CD14-positive monocyte (primary cell): ENCODE measurements at regions not wholly inside any gene's neighbourhood (a gene's known extent, or its start where the extent isn't known, plus 50 kb on each side); places are given as distances from the start of the nearest gene placed in this dataset.

Experiments
- DNase-seq, 3 donors: peaks; one replicate each; pipeline ENCODE4 v3.0.0-alpha.2; 2011 to 2022
- H2AFZ ChIP-seq: 2 replicates; pipeline ENCODE4 v1.6.0; 2012; ENCODE audit warnings: mild to moderate bottlenecking, low read depth, low read length, inconsistent platforms; ENCODE audit not compliant: insufficient read depth, poor library complexity, severe bottlenecking
- H3K27ac ChIP-seq, 2 donors: 1 replicate in 1 of 2; 2 replicates in 1 of 2; pipeline ENCODE4 v1.5.1; 2012 to 2013; ENCODE audit warnings: low read length in 2 of 2, control low read depth in 1 of 2, inconsistent platforms in 1 of 2, low read depth in 1 of 2, mild to moderate bottlenecking in 1 of 2
- H3K27me3 ChIP-seq, 2 donors: one replicate each; pipeline versions ENCODE4 v1.6.0 to v1.6.1; 2011 to 2013; ENCODE audit warnings: low read length in 2 of 2; ENCODE audit not compliant: control insufficient read depth in 2 of 2, insufficient read depth in 2 of 2
- H3K36me3 ChIP-seq, 2 donors: replicated peaks in 1 of 2; 1 replicate in 1 of 2; 2 replicates in 1 of 2; pipeline versions ENCODE4 v1.5.1 to v1.6.1; 2012 to 2013; ENCODE audit warnings: low read length in 2 of 2, control low read depth in 1 of 2, inconsistent platforms in 1 of 2, mild to moderate bottlenecking in 1 of 2; ENCODE audit not compliant: insufficient read depth in 2 of 2, control insufficient read depth in 1 of 2
- H3K4me1 ChIP-seq, 2 donors: 1 replicate in 1 of 2; 2 replicates in 1 of 2; pipeline versions ENCODE4 v1.5.1 to v1.6.1; 2012 to 2013; ENCODE audit warnings: low read length in 2 of 2, control low read depth in 1 of 2, inconsistent platforms in 1 of 2, mild to moderate bottlenecking in 1 of 2, moderate library complexity in 1 of 2; ENCODE audit not compliant: insufficient read depth in 2 of 2, control insufficient read depth in 1 of 2
- H3K4me2 ChIP-seq: replicated peaks from 2 replicates; pipeline ENCODE3; 2012; ENCODE audit warnings: low read length, moderate library complexity, mild to moderate bottlenecking; ENCODE audit not compliant: poor library complexity, severe bottlenecking; ENCODE audit errors: extremely low read depth
- H3K4me3 ChIP-seq, 3 experiments: fragments of 200-600 bp in 1 of 3; sonication (generic) in 1 of 3; replicated peaks in 1 of 3; 1 replicate in 2 of 3; 2 replicates in 1 of 3; pipeline ENCODE4 v1.5.1; 2011 to 2013; ENCODE audit warnings: low read length in 3 of 3, mild to moderate bottlenecking in 3 of 3, control low read depth in 2 of 3, low read depth in 2 of 3, inconsistent platforms in 1 of 3, moderate library complexity in 1 of 3
- H3K79me2 ChIP-seq: 2 replicates; pipeline ENCODE4 v1.6.0; 2012; ENCODE audit warnings: mild to moderate bottlenecking, control low read depth, inconsistent platforms, low read length, moderate library complexity; ENCODE audit not compliant: insufficient read depth
- H3K9ac ChIP-seq: 2 replicates; pipeline ENCODE4 v1.6.0; 2017; ENCODE audit warnings: low read length, mild to moderate bottlenecking; ENCODE audit not compliant: insufficient read depth, poor library complexity, severe bottlenecking
- H3K9me3 ChIP-seq, 2 donors: replicated peaks in 1 of 2; 1 replicate in 1 of 2; 2 replicates in 1 of 2; pipeline versions ENCODE4 v1.5.1 to v1.6.1; 2012 to 2013; ENCODE audit warnings: low read length in 2 of 2, control low read depth in 1 of 2; ENCODE audit not compliant: control insufficient read depth in 1 of 2, insufficient read depth in 1 of 2
- H4K20me1 ChIP-seq: 2 replicates; pipeline ENCODE4 v1.6.0; 2012; ENCODE audit warnings: mild to moderate bottlenecking, low read length, control low read depth, moderate library complexity; ENCODE audit not compliant: insufficient read depth
- H3K27ac Mint-ChIP-seq, 7 donors: one replicate each; pipeline ENCODE4 v1.8.0; 2020; ENCODE audit warnings: mild to moderate bottlenecking in 7 of 7, mixed read lengths in 7 of 7, moderate library complexity in 6 of 7, inconsistent platforms in 2 of 7
- H3K27me3 Mint-ChIP-seq, 3 donors: one replicate each; pipeline ENCODE4 v1.8.0; 2021 to 2022; ENCODE audit warnings: low read depth in 3 of 3, mild to moderate bottlenecking in 3 of 3, mixed read lengths in 3 of 3, moderate library complexity in 3 of 3, inconsistent platforms in 1 of 3
- H3K36me3 Mint-ChIP-seq, 2 donors: one replicate each; pipeline ENCODE4 v1.8.0; 2020; ENCODE audit warnings: mixed read lengths in 2 of 2, inconsistent platforms in 1 of 2, mild to moderate bottlenecking in 1 of 2
- H3K4me1 Mint-ChIP-seq: one replicate; pipeline ENCODE4 v1.8.0; 2020; ENCODE audit warnings: mild to moderate bottlenecking, mixed read lengths
- H3K4me3 Mint-ChIP-seq, 2 donors: one replicate each; pipeline ENCODE4 v1.8.0; 2020; ENCODE audit warnings: mild to moderate bottlenecking in 2 of 2, mixed read lengths in 2 of 2, moderate library complexity in 1 of 2
- H3K9me3 Mint-ChIP-seq, 7 donors: one replicate each; pipeline ENCODE4 v1.8.0; 2020 to 2022; ENCODE audit warnings: mixed read lengths in 7 of 7, mild to moderate bottlenecking in 6 of 7, moderate library complexity in 6 of 7, inconsistent platforms in 2 of 7
- WGBS: methylation state at CpG from one replicate; pipeline ENCODE4 v1.1.5; 2013; ENCODE audit warnings: missing lambda C conversion rate; ENCODE audit not compliant: insufficient coverage; 5-methylcytosine and 5-hydroxymethylcytosine counted together
- intact Hi-C, 2 donors: fragments of 100-400 bp; cut with micrococcal nuclease; formaldehyde crosslinking; loops; one replicate each; pipeline versions ENCODE4 v1.15.0 to v1.15.1; 2023
- TF ChIP-seq, protein P1 (sequence below): fragments of 200-600 bp; IDR thresholded peaks from one replicate; pipeline ENCODE4 v1.8.0; 2022; ENCODE audit warnings: antibody characterized with exemption, mild to moderate bottlenecking

DNA sequence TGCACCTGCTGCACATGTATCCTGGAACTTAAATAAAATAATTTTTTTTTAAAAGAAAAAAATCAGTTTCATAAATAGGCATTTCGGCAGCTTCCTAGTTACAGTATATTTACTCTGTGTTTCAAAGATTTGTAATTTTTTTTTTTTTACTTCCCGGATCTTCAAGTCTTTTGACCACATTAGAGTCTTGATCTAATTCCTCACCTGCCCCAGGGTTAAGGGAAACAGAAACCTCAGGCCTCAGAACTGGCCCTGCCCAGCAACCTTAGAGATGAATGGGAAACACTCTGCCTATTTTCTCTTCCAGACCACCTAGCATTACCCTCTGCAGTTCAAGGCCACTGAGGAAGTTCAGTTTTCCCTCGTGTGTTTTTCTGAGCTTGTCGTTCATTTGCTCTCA lies 304.0 kb downstream of the MAF start:
- peaks cover 0 to 4% (median 0%) of the 10 kb centered on the region in 7 donors for H3K9me3 Mint-ChIP-seq
- H3K27me3 Mint-ChIP-seq = peaks cover 3 to 6% (median 4%) of the 10 kb centered on the region in 3 donors
- H3K4me3 ChIP-seq = no peak overlapping the region
- 83% methylated on average over 1 of the region's 4 CpGs for WGBS
- no peaks in the 10 kb centered on the region for H4K20me1 ChIP-seq
- DNase-seq = no peak
- H3K27ac Mint-ChIP-seq = peak overlapping the region in 1 of 7 donors; percentile 31
- no peaks in the 10 kb centered on the region for H3K9me3 ChIP-seq
- H3K27ac ChIP-seq = no peak overlapping the region
- no peaks in the 10 kb centered on the region for H3K79me2 ChIP-seq
- H3K36me3 Mint-ChIP-seq = no peaks in the 10 kb centered on the region
- TF ChIP-seq, protein P1, sequence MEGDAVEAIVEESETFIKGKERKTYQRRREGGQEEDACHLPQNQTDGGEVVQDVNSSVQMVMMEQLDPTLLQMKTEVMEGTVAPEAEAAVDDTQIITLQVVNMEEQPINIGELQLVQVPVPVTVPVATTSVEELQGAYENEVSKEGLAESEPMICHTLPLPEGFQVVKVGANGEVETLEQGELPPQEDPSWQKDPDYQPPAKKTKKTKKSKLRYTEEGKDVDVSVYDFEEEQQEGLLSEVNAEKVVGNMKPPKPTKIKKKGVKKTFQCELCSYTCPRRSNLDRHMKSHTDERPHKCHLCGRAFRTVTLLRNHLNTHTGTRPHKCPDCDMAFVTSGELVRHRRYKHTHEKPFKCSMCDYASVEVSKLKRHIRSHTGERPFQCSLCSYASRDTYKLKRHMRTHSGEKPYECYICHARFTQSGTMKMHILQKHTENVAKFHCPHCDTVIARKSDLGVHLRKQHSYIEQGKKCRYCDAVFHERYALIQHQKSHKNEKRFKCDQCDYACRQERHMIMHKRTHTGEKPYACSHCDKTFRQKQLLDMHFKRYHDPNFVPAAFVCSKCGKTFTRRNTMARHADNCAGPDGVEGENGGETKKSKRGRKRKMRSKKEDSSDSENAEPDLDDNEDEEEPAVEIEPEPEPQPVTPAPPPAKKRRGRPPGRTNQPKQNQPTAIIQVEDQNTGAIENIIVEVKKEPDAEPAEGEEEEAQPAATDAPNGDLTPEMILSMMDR = no peak
- H3K4me1 Mint-ChIP-seq = peaks cover 27% of the 10 kb centered on the region
- H3K4me1 ChIP-seq = peaks cover 24 to 25% of the 10 kb centered on the region in 2 donors
- H3K4me3 Mint-ChIP-seq = no peak overlapping the region
- H3K36me3 ChIP-seq = no peaks in the 10 kb centered on the region
- H3K4me2 ChIP-seq = no peak overlapping the region
- no peak overlapping the region for H2AFZ ChIP-seq
- intact Hi-C loops = no loop called here
- no peaks in the 10 kb centered on the region for H3K27me3 ChIP-seq
- H3K9ac ChIP-seq = no peak overlapping the region

DNA sequence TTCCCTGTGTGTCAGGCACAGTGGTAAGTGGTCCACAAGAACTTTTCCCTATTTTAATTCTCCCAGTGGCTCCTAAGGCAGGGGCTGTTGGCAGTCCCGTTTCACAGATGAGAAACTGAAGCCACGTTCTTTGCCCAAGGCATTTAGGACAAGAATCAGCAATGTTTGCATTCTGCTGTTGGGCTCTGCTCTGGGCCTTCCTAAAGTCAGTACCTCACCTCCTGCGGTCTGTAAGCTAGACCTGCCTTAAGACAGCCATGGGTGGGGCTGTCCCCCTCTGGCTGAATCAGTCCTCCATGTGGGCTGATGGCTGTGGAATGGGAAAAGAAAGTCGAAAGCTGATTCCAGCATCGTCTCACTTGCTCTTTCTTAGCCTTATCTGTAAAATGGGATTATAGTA lies 304.8 kb downstream of the MAF start:
- no peak for DNase-seq
- Mint-ChIP-seq H3K4me3 (no peak overlapping the region), H3K27ac (no peak overlapping the region), H3K36me3 (no peaks in the 10 kb centered on the region), H3K27me3 (peaks cover under 1 to 3% (median 1%) of the 10 kb centered on the region in 3 donors), H3K9me3 (peaks cover 0 to 4% (median 0%) of the 10 kb centered on the region in 7 donors), H3K4me1 (peaks cover 27% of the 10 kb centered on the region)
- Histone ChIP-seq H3K9me3 (no peaks in the 10 kb centered on the region), H2AFZ (no peak overlapping the region), H3K9ac (no peak overlapping the region), H4K20me1 (no peaks in the 10 kb centered on the region), H3K4me1 (peaks cover 24 to 25% of the 10 kb centered on the region in 2 donors), H3K79me2 (no peaks in the 10 kb centered on the region), H3K36me3 (no peaks in the 10 kb centered on the region), H3K27ac (no peak overlapping the region), H3K27me3 (no peaks in the 10 kb centered on the region), H3K4me3 (no peak overlapping the region), H3K4me2 (no peak overlapping the region)
- TF ChIP-seq, protein P1 = no peak
- WGBS = 97% methylated on average over 3 of the region's 5 CpGs
- intact Hi-C loops = no loop called here
